Gastroesophageal sphincter (tissue), 3 donors: ENCODE measurements at regions not wholly inside any gene's neighbourhood (a gene's known extent, or its start where the extent isn't known, plus 50 kb on each side); places are given as distances from the start of the nearest gene placed in this dataset.

Source experiments
- CTCF ChIP-seq, 4 experiments: fragments of 200-600 bp in 2 of 4; fragments of 450-650 bp in 2 of 4; sonication (generic) in 1 of 4; IDR thresholded peaks; one replicate each; pipeline ENCODE4 v1.5.1; 2017 to 2019; ENCODE audit warnings: antibody characterized with exemption in 4 of 4, mild to moderate bottlenecking in 2 of 4, moderate library complexity in 2 of 4
- EP300 ChIP-seq: sonication (generic); formaldehyde crosslinking; IDR thresholded peaks from one replicate; pipeline ENCODE4 v1.6.1; 2017; ENCODE audit warnings: antibody characterized with exemption, mild to moderate bottlenecking
- POLR2A ChIP-seq, 2 donors: fragments of 450-650 bp; IDR thresholded peaks; one replicate each; pipeline ENCODE4 v1.6.1; 2017; ENCODE audit warnings: antibody characterized with exemption in 2 of 2, mild to moderate bottlenecking in 2 of 2, moderate library complexity in 1 of 2
- POLR2AphosphoS5 ChIP-seq: sonication (generic); formaldehyde crosslinking; IDR thresholded peaks from one replicate; pipeline ENCODE4 v1.6.1; 2017; ENCODE audit warnings: antibody characterized with exemption

GRCh38 chr4:174183259-174183658, 100.2 kb downstream of the FBXO8 start:
- TF ChIP-seq CTCF (IDR thresholded peaks at IDR 0.05) = no peak
- no peak for TF ChIP-seq POLR2AphosphoS5
- TF ChIP-seq POLR2A (IDR thresholded peaks at IDR 0.05) = no peak
- TF ChIP-seq EP300 = no peak
